ENCODE measurements at regions not wholly inside any gene's neighbourhood (a gene's known extent, or its start where the extent isn't known, plus 50 kb on each side); places are given as distances from the start of the nearest gene placed in this dataset.

DNA sequence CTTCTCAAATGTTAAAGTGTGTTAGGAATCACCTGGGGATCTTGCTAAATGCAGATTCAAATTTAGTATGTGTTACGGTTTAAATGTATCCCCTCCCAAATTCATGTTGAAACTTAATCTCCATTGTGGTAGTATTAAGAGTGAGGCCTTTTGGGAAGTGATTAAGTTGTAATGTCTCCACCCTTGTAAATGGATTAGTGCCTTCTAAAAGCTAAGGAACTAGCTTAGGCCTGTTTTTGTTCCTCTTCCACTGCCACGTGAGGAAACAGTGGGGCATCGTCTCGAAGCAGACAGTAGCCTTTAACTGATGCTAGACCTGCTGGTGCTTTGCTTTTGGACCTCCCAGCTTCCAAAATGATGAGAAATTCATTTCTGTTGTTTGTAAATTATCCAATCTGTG, 52.3 kb upstream of the SEMA3D start:
- H3K27me3 Mint-ChIP-seq = no peaks in the 10 kb centered on the region
- H3K4me3 Mint-ChIP-seq = no peak overlapping the region
- ChIA-PET POLR2A (no interaction called here), CTCF (no interaction called here)
- intact Hi-C loops (cut with DNase I, micrococcal nuclease) = no loop called here
- no peak overlapping the region for H3K27ac Mint-ChIP-seq
- H3K27me3 ChIP-seq (ENCODE audit: control insufficient read depth in 1 of 2, insufficient read depth in 2 of 2, low read length in 2 of 2) = no peaks in the 10 kb centered on the region
- H3K9me3 ChIP-seq (ENCODE audit: control insufficient read depth in 1 of 2, insufficient read depth in 1 of 2, low read length in 2 of 2) = no peaks in the 10 kb centered on the region
- no peak overlapping the region for H3K4me3 ChIP-seq (ENCODE audit: low read length)
- no peaks in the 10 kb centered on the region for H3K36me3 ChIP-seq (ENCODE audit: insufficient read depth, low read length)
- DNase-seq (no peak), ATAC-seq (ENCODE audit: poor library complexity) (no peak)
- peaks cover 7% of the 10 kb centered on the region for H3K9me3 Mint-ChIP-seq
- TF ChIP-seq, protein P1, sequence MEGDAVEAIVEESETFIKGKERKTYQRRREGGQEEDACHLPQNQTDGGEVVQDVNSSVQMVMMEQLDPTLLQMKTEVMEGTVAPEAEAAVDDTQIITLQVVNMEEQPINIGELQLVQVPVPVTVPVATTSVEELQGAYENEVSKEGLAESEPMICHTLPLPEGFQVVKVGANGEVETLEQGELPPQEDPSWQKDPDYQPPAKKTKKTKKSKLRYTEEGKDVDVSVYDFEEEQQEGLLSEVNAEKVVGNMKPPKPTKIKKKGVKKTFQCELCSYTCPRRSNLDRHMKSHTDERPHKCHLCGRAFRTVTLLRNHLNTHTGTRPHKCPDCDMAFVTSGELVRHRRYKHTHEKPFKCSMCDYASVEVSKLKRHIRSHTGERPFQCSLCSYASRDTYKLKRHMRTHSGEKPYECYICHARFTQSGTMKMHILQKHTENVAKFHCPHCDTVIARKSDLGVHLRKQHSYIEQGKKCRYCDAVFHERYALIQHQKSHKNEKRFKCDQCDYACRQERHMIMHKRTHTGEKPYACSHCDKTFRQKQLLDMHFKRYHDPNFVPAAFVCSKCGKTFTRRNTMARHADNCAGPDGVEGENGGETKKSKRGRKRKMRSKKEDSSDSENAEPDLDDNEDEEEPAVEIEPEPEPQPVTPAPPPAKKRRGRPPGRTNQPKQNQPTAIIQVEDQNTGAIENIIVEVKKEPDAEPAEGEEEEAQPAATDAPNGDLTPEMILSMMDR (IDR thresholded peaks at IDR 0.05) = no peak
- no peaks in the 10 kb centered on the region for H3K36me3 Mint-ChIP-seq (ENCODE audit: low read depth)
- H3K27ac ChIP-seq (ENCODE audit: low read depth in 1 of 2, low read length in 2 of 2) = no peak overlapping the region
- H3K4me1 ChIP-seq (ENCODE audit: insufficient read depth, low read length) = no peaks in the 10 kb centered on the region
- no peaks in the 10 kb centered on the region for H3K4me1 Mint-ChIP-seq (ENCODE audit: low read depth)

DNA sequence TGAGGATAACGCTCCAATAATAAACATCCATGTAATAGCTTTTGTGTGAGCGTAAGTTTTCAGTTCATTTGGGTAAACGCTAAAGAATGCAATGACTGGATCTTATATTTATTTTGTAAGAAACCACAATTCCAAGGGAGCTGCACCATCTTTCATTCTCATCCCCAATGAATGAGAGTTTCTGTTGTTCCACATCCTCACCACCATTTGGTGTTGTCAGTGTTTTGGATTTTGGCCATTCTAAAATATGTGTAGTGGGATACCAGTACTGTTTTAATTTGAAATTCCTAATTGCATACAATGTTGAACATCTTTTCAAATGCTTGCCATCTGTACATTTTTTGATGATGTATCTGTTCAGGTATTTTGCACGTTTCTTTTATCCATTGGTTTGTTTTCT, 50.9 kb upstream of the SEMA3D start:
- ChIA-PET POLR2A (no interaction called here), CTCF (no interaction called here)
- TF ChIP-seq, protein P1 (IDR thresholded peaks at IDR 0.05) = no peak
- ATAC-seq (ENCODE audit: poor library complexity) (no peak), DNase-seq (no peak)
- Histone ChIP-seq H3K4me3 (ENCODE audit: low read length) (no peak overlapping the region), H3K4me1 (ENCODE audit: insufficient read depth, low read length) (no peaks in the 10 kb centered on the region), H3K9me3 (ENCODE audit: control insufficient read depth in 1 of 2, insufficient read depth in 1 of 2, low read length in 2 of 2) (no peaks in the 10 kb centered on the region), H3K36me3 (ENCODE audit: insufficient read depth, low read length) (no peaks in the 10 kb centered on the region), H3K27ac (ENCODE audit: low read depth in 1 of 2, low read length in 2 of 2) (no peak overlapping the region), H3K27me3 (ENCODE audit: control insufficient read depth in 1 of 2, insufficient read depth in 2 of 2, low read length in 2 of 2) (no peaks in the 10 kb centered on the region)
- H3K9me3 Mint-ChIP-seq = peaks cover 5% of the 10 kb centered on the region
- no peaks in the 10 kb centered on the region for H3K4me1 Mint-ChIP-seq (ENCODE audit: low read depth)
- H3K27me3 Mint-ChIP-seq = no peaks in the 10 kb centered on the region
- H3K4me3 Mint-ChIP-seq = no peak overlapping the region
- intact Hi-C loops (cut with DNase I, micrococcal nuclease) = no loop called here
- no peaks in the 10 kb centered on the region for H3K36me3 Mint-ChIP-seq (ENCODE audit: low read depth)
- no peak overlapping the region for H3K27ac Mint-ChIP-seq

All from CD4-positive, alpha-beta T cell (primary cell).